Esophagus muscularis mucosa (tissue), 4 donors: ENCODE measurements at regions not wholly inside any gene's neighbourhood (a gene's known extent, or its start where the extent isn't known, plus 50 kb on each side); places are given as distances from the start of the nearest gene placed in this dataset.

Source experiments
- CTCF ChIP-seq, 3 experiments: fragments of 200-600 bp in 2 of 3; fragments of 450-650 bp in 1 of 3; sonication (generic) in 2 of 3; IDR thresholded peaks; one replicate each; pipeline ENCODE4 v1.5.1; 2017 to 2019; ENCODE audit warnings: antibody characterized with exemption in 3 of 3, mild to moderate bottlenecking in 2 of 3, moderate library complexity in 1 of 3
- EP300 ChIP-seq: sonication (generic); formaldehyde crosslinking; IDR thresholded peaks from one replicate; pipeline ENCODE4 v1.6.1; 2017; ENCODE audit warnings: antibody characterized with exemption
- POLR2A ChIP-seq: fragments of 450-650 bp; IDR thresholded peaks from one replicate; pipeline ENCODE4 v1.6.1; 2017; ENCODE audit warnings: antibody characterized with exemption, moderate library complexity, mild to moderate bottlenecking, low read depth
- POLR2AphosphoS5 ChIP-seq, 2 donors: sonication (generic); formaldehyde crosslinking; IDR thresholded peaks; one replicate each; pipeline ENCODE4 v1.6.1; 2017; ENCODE audit warnings: antibody characterized with exemption in 2 of 2

GRCh38 chr12:62192180-62192902 lies 67.9 kb upstream of the USP15 start:
- TF ChIP-seq POLR2A: no peak
- TF ChIP-seq CTCF (IDR thresholded peaks at IDR 0.05): peak; percentile 56 to 68 (median 67)
- no peak for TF ChIP-seq EP300
- TF ChIP-seq POLR2AphosphoS5 (IDR thresholded peaks at IDR 0.05): no peak
